C4-2B (cell line): ENCODE measurements at regions not wholly inside any gene's neighbourhood (a gene's known extent, or its start where the extent isn't known, plus 50 kb on each side); places are given as distances from the start of the nearest gene placed in this dataset.

Experiments
- CTCF ChIP-seq: fragments of 450-650 bp; conservative IDR thresholded peaks from 2 replicates; pipeline ENCODE4 v1.5.1; 2017; ENCODE audit warnings: mild to moderate bottlenecking
- ZFX ChIP-seq: fragments of 450-650 bp; IDR thresholded peaks from 2 replicates; pipeline ENCODE4 v1.6.1; 2017

GRCh38 chrX:38970074-38970473, 168.8 kb downstream of the MID1IP1 start:
- TF ChIP-seq CTCF, result no peak
- no peak for TF ChIP-seq ZFX
